Endothelial cell of umbilical vein (primary cell): ENCODE measurements at regions not wholly inside any gene's neighbourhood (a gene's known extent, or its start where the extent isn't known, plus 50 kb on each side); places are given as distances from the start of the nearest gene placed in this dataset.

ENCODE experiments used
- BruUV-seq: library from RNA; stranded (reverse); fragments of 400-500 nt; replicated peaks from 2 replicates; lab custom pipeline; 2021; lab: Mats Ljungman, UMichigan
- CTCF ChIA-PET: fragments of 300-600, 350-600 bp; sonication (Branson Sonifier 250); formaldehyde crosslinking; loops from one replicate; lab custom pipeline; 2021; ENCODE audit warnings: antibody characterized with exemption, inconsistent platforms; lab: Charles Lee
- POLR2A ChIA-PET: fragments of 300-600, 350-600 bp; sonication (Branson Sonifier 250); formaldehyde crosslinking; loops from one replicate; lab custom pipeline; 2021; ENCODE audit warnings: antibody characterized with exemption, inconsistent platforms; lab: Charles Lee
- DNase-seq: peaks from one replicate; pipeline ENCODE4 v3.0.0-alpha.2; 2011; ENCODE audit warnings: low read depth, low spot score
- FAIRE-seq: peaks from 2 replicates; lab custom pipeline; 2011; peaks lifted over from hg19 to GRCh38; lab: Jason Lieb, UNC
- H2AFZ ChIP-seq: 2 replicates; pipeline ENCODE4 v1.6.0; 2012; ENCODE audit warnings: low read depth, low read length, control low read depth, inconsistent platforms
- H3K27ac ChIP-seq: 2 replicates; pipeline ENCODE4 v1.5.1; 2011; ENCODE audit warnings: low read depth, mild to moderate bottlenecking, control low read depth, low read length, moderate library complexity; ENCODE audit not compliant: insufficient read depth
- H3K27me3 ChIP-seq, 2 experiments: 2 replicates each; pipeline versions ENCODE4 v1.6.0 to v1.6.1; 2011; ENCODE audit warnings: low read length in 2 of 2, mixed read lengths in 1 of 2; ENCODE audit not compliant: control insufficient read depth in 2 of 2, insufficient read depth in 2 of 2
- H3K36me3 ChIP-seq, 2 experiments: 2 replicates in 1 of 2; 3 replicates in 1 of 2; pipeline ENCODE4 v1.5.1; 2011; ENCODE audit warnings: low read length in 2 of 2, mild to moderate bottlenecking in 1 of 2, moderate library complexity in 1 of 2; ENCODE audit not compliant: control insufficient read depth in 2 of 2, insufficient read depth in 2 of 2; ENCODE audit errors: extremely low read depth in 1 of 2
- H3K4me1 ChIP-seq: 3 replicates; pipeline ENCODE4 v1.5.1; 2011; ENCODE audit warnings: mild to moderate bottlenecking, low read length; ENCODE audit not compliant: control insufficient read depth, insufficient read depth; ENCODE audit errors: extremely low read depth
- H3K4me2 ChIP-seq: 2 replicates; pipeline ENCODE4 v1.6.1; 2011; ENCODE audit warnings: low read length, control low read depth, mixed read lengths; ENCODE audit not compliant: insufficient read depth
- H3K4me3 ChIP-seq, 3 experiments: fragments of 200-600 bp in 1 of 3; sonication (generic), shearing (Covaris generic) in 1 of 3; replicated peaks in 1 of 3; 2 replicates each; pipeline ENCODE4 v1.5.1; 2011 to 2016; ENCODE audit warnings: control low read depth in 3 of 3, low read length in 3 of 3, mild to moderate bottlenecking in 2 of 3, inconsistent platforms in 1 of 3, low read depth in 1 of 3, moderate library complexity in 1 of 3; ENCODE audit not compliant: insufficient read depth in 1 of 3
- H3K79me2 ChIP-seq: 2 replicates; pipeline ENCODE4 v1.6.0; 2012; ENCODE audit warnings: low read length, inconsistent platforms; ENCODE audit not compliant: control insufficient read depth, insufficient read depth
- H3K9ac ChIP-seq: replicated peaks from 2 replicates; pipeline ENCODE3; 2011; ENCODE audit warnings: low read length, control low read depth; ENCODE audit not compliant: insufficient read depth; ENCODE audit errors: extremely low read depth
- H3K9me1 ChIP-seq: replicated peaks from 3 replicates; pipeline ENCODE4 v1.6.0; 2011; ENCODE audit warnings: mild to moderate bottlenecking, low read length; ENCODE audit not compliant: control insufficient read depth, insufficient read depth; ENCODE audit errors: extremely low read depth
- H3K9me3 ChIP-seq: replicated peaks from 2 replicates; pipeline ENCODE4 v1.5.1; 2012; ENCODE audit warnings: low read length, inconsistent platforms; ENCODE audit not compliant: control insufficient read depth, insufficient read depth
- H4K20me1 ChIP-seq: replicated peaks from 2 replicates; pipeline ENCODE3; 2011; ENCODE audit warnings: mild to moderate bottlenecking, low read length; ENCODE audit not compliant: control insufficient read depth, insufficient read depth; ENCODE audit errors: extremely low read depth
- CTCF ChIP-seq, 2 donors: IDR thresholded peaks; 1 replicate in 1 of 2; 2 replicates in 1 of 2; pipeline ENCODE4 v1.5.1; 2011; ENCODE audit warnings: low read length in 2 of 2, mild to moderate bottlenecking in 2 of 2, moderate library complexity in 2 of 2, control low read depth in 1 of 2, inconsistent platforms in 1 of 2, low read depth in 1 of 2; ENCODE audit not compliant: insufficient read depth in 1 of 2; ENCODE audit errors: extremely low read depth in 1 of 2
- EZH2 ChIP-seq: IDR thresholded peaks from 2 replicates; pipeline ENCODE4 v1.6.1; 2012; ENCODE audit warnings: borderline replicate concordance, low read depth, mild to moderate bottlenecking, moderate library complexity, low read length, inconsistent platforms; ENCODE audit not compliant: severe bottlenecking
- FOS ChIP-seq: IDR thresholded peaks from 2 replicates; pipeline ENCODE4 v1.6.1; 2011; ENCODE audit warnings: mild to moderate bottlenecking, low read length, moderate library complexity, borderline replicate concordance; ENCODE audit not compliant: insufficient read depth
- GATA2 ChIP-seq: IDR thresholded peaks from 2 replicates; pipeline ENCODE4 v1.7.0; 2011; ENCODE audit warnings: low read depth, mild to moderate bottlenecking, moderate library complexity, mixed read lengths, low read length; ENCODE audit not compliant: insufficient read length, insufficient read depth
- JUN ChIP-seq: IDR thresholded peaks from 2 replicates; pipeline ENCODE4 v1.6.1; 2011; ENCODE audit warnings: borderline replicate concordance, low read depth; ENCODE audit not compliant: insufficient read length, insufficient read depth
- MAX ChIP-seq: IDR thresholded peaks from 2 replicates; pipeline ENCODE4 v1.6.1; 2011; ENCODE audit not compliant: insufficient read depth, insufficient read length
- MYC ChIP-seq: IDR thresholded peaks from one replicate; pipeline ENCODE4 v1.6.1; 2011; ENCODE audit warnings: mild to moderate bottlenecking, low read depth, low read length
- POLR2A ChIP-seq: IDR thresholded peaks from 2 replicates; pipeline ENCODE4 v1.6.1; 2012; ENCODE audit warnings: low read depth, mild to moderate bottlenecking, control low read depth, low read length
- POLR2AphosphoS5 ChIP-seq: IDR thresholded peaks from 2 replicates; pipeline ENCODE4 v1.6.1; 2012; ENCODE audit warnings: low read depth, mild to moderate bottlenecking, control low read depth, low read length, moderate library complexity; ENCODE audit not compliant: insufficient read depth
- dilution Hi-C: fragments of 300-500 bp; cut with MboI; formaldehyde crosslinking; loops from one replicate; pipeline ENCODE4 v1.15.0; 2019; ENCODE audit warnings: low sequenced_read_pairs; ENCODE audit not compliant: extremely low pct_ligation_motif_present
- intact Hi-C: fragments of 100-400 bp; cut with micrococcal nuclease; formaldehyde crosslinking; loops from one replicate; pipeline ENCODE4 v1.10.0; 2022

GRCh38 chr2:220509096-220509757, 881.8 kb downstream of the SLC4A3 start:
- no peaks in the 10 kb centered on the region for H3K79me2 ChIP-seq
- H3K9ac ChIP-seq = no peak overlapping the region
- BruUV-seq = no TSS peak
- no peak for TF ChIP-seq POLR2AphosphoS5
- TF ChIP-seq MYC = no peak
- TF ChIP-seq FOS = no peak
- TF ChIP-seq GATA2 = no peak
- TF ChIP-seq JUN = no peak
- no peak for TF ChIP-seq EZH2
- no peak for TF ChIP-seq CTCF (IDR thresholded peaks at IDR 0.05; ENCODE audit: extremely low read depth in 1 of 2, insufficient read depth in 1 of 2, low read depth in 1 of 2, low read length in 2 of 2)
- no peak for TF ChIP-seq MAX
- TF ChIP-seq POLR2A = no peak
- H3K9me1 ChIP-seq = no peaks in the 10 kb centered on the region
- dilution Hi-C loops (no loop called here), intact Hi-C loops (no loop called here)
- H4K20me1 ChIP-seq = no peaks in the 10 kb centered on the region
- H3K9me3 ChIP-seq = no peaks in the 10 kb centered on the region
- POLR2A ChIA-PET = no interaction called here
- H3K36me3 ChIP-seq = no peaks in the 10 kb centered on the region
- no peak overlapping the region for H3K27ac ChIP-seq
- no peak overlapping the region for H2AFZ ChIP-seq
- H3K4me2 ChIP-seq = no peak overlapping the region
- no peaks in the 10 kb centered on the region for H3K4me1 ChIP-seq
- no peak overlapping the region for H3K4me3 ChIP-seq
- DNase-seq (no peak), FAIRE-seq (no peak)
- H3K27me3 ChIP-seq = no peaks in the 10 kb centered on the region
- CTCF ChIA-PET = no interaction called here
